HCEC 1CT (cell line): ENCODE measurements at regions not wholly inside any gene's neighbourhood (a gene's known extent, or its start where the extent isn't known, plus 50 kb on each side); places are given as distances from the start of the nearest gene placed in this dataset.
A peak's percentile ranks its signal among the peaks of the same experiment; 100 is the strongest.

Experiments used
- DNase-seq: peaks from one replicate; pipeline ENCODE4 v3.0.0-alpha.2; 2017

DNA sequence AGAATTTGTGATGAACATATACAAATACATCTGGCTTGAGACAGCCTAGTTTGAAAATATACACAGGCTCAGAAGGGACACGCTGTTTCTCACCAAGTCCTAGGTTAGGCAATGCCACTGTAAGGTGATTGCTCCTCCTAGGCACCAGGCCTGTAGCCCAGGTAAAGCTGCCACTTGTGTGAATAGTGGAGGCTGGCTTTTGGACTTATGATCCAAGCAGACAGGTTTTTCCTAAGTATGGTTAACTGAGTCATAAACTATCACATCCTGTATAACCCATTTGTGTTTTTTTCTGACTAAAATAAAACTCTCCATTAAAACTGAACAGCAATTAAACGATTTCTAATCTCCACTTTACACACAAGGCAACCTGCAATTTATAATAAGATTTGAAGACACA, 81.0 kb downstream of the SEMA4F start:
- DNase-seq, result peak; percentile 31

DNA sequence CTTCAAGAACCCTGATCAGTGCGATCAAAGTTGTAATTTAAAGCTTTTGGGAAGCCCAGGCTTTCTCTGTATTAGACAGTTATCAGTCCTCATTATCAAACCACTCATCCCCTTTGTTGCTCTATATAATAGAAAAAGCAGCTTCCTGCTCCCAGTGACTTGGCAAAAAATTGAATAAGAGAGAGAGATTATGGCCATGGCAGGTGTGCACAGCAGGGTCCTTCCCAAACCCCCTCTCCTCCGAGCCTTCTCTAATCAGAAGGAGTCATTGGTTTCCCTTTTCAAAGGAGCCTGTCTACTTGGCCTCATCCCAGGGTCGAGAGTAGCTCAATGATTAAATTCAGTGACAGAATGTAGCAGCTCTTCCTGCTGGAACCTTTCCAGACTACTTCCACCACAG, 81.5 kb downstream of the SEMA4F start:
- no peak for DNase-seq

DNA sequence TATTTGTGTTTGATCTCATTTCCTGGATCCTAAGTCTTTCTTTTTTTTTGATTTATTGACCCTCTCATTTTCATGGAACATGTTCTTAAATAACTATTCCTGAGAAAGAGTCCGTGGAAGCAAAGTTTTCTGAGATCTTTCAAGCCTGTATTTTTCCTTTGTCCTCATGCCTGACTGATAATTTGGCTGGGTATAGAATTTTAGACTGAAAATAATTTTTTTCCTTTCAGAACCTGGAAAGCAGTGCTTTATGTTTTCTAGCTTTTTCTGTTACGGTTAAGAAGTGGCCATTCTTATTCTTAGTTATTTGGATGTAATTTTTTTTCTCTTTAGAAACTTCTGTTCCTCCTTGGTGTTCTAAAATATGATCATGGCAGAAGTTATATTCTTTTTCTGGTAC, 82.5 kb downstream of the SEMA4F start:
- DNase-seq, result no peak

DNA sequence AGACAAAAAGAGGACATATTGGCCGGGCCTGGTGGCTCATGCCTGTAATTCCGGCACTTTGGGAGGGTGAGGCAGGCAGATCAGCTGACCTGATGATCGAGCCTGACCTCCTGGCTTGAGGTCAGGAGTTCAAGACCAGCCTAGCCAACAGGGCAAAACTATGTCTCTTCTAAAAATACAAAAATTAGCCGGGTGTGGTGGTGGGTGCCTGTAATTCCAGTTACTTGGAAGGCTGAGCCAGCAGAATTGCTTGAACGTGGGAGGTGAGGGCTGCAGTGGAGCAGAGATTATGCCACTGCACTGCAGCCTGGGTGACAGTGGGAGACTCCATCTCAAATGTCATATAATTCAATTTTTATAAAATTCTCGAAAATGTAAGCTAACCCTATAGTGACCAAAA, 84.5 kb downstream of the SEMA4F start:
- no peak for DNase-seq

DNA sequence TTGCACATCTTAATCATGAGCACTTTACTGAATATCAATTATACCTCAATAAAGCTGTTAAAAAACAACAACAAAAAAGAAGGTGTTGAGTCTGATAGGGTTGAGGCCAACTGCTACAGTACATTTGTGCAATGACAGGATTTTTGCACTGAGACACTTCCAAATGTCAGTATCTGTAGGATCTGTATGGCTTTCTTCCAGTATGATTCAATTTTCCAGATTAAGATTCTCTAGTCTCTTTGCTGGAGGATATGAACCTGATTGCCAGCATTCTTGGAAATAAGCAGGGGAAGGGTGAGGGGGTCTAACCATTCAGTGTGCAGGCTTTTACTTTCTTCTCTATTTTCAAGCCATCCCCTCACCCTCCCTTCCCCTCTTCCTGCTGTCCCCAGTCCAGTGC, 85.1 kb downstream of the SEMA4F start:
- DNase-seq, result no peak

DNA sequence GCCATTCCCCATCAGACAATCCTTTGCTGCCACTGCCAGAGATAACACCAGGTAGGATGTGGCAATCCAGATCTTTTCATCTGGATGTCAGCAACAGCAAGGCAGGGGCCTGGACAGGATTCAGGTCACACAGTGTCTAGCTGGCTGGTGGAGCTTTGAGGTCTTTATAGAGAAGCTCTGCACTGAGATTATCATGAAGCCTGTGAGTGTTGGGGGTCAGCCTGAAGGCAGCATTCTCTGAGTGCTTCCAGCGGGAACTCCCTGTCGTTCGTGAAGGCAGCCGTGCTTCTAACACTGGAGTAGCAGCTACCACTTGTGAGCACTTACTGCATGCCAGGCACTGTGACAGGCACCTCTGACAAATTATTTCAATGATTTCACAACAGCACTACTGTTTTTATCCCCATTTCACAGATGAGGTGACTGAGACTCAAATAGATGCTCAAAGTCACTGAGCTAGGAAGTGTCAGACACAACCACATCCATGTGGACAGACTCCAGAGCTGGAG, 85.7 kb downstream of the SEMA4F start:
- DNase-seq, result no peak

DNA sequence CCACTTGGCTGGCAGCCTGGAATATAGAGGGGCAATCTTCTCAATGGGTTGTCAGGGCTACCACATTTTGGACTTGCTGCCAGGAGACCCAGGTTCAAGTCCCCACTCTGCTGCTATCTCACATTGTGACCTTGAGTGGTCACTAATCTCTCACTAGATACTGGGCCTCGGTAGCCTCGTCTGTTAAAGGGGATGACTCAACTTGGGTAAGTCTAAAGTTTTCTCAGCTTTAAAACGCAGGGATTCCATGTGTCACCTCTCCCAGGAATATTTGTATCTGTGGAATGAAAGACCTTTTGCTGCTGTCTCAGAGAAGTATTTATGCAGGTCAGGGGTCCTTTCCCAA, 86.3 kb downstream of the SEMA4F start:
- DNase-seq, result no peak

DNA sequence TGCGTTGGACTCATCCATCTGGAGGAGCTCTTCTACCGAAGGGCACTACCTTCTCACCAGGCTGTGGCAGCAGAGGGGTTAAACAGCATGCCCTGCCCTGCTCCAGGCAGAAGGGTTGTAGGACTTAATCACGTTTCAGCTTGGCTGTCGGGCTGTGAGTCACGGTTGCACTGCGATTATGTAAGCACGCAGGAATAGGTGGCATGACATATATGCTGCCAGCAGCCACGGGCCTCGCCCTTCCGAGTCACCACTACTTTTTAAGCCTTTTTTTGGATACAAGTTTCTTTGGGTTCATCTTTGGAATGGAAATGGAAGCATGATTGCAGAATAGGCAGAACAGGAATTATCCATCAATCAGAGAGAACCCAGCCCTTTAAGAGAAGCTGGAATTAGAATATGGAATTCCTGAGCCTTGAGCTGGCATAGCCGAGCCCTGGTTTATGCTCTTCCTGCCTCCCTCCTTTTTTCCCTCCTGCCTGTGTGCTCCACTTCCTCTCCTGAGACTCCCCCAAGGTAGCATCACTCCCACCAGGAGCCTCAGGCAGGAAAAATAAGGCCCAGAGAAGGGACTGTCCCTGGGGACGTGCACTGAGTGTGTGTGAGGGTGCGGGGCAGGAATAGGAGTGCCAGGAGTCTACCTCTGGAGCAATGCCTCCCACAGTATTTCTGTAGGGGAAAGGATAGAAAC, 86.8 kb downstream of the SEMA4F start:
- DNase-seq, result peak; percentile 95

DNA sequence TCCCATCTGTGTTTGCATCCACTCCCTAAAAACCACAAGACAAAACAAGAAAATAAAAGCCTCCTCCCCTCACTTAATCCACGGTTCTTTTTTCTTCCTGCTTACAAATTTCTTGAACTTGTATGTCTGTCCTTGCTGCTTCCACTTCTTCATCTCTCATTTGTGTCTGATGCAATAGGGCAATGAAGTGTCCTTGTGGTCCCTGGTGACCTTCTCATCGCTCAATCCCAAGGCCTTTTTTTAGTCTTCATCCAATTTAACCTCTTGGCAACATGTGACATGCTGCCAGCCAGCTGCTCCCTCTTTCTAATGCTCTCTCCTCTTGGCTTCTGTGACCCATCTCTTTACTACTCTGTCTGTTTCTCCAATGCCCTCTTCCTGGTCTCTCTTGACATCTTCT, 87.6 kb downstream of the SEMA4F start:
- DNase-seq, result no peak

DNA sequence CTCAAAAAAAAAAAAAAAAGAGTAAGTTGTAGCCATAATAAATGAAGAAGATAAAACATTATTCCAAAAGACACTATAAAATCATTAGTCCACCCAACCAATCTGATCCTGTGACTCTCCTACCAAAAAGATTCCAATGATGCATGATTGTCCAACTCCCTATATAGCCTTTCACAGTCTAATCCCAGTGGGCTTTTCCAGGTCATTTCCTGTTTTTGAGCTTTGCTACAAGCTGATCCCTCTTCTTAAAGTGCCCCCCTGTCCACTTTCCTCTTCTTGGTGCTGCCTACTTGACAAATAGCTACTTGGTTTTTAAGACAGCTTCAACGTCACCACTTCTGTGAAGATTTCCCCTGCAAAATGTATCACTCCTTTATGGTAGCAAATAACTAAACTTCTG, 88.4 kb downstream of the SEMA4F start:
- DNase-seq, result no peak

DNA sequence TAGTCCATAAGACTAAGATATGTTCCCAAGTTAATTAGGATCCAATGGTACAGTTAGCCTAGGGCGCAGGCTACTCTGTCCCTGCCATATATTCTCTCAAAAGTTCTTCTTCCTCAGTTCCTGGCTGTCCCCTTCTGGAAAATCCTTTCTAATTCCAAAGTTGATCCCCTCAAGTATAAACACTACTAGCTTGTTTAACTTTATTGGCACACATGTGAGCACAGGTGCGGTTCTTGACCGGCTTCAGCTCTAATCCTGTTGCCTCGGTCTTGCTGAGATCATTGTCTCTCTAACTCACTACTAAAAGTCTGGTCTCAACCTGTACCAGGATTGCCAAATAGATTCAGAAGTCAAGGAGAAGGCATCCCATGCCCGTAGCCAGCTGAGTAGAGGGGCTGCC, 89.0 kb downstream of the SEMA4F start:
- no peak for DNase-seq

DNA sequence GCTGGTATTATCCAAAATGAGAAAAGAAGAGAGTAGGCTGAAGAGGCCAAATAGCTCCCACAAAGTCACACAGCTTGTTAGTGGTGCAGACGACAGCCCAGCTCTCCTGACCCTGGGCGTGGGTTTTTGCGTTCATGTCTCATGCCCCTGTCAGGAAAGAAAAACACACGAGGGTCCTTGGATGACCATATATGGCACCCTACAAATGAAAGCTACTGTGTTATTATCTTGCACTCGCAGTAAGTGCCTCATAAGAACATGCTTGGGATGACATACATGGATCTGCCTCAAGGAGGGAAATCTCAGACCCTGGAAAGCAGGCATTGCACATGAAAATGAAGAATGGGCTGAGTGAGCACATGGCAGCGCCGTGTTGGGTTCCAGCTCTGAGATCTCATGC, 89.7 kb downstream of the SEMA4F start:
- DNase-seq, result no peak

- no peak for DNase-seq
Observed at GRCh38 chr2:74744731-74745515, 89.0 kb upstream of the HK2 start.

DNA sequence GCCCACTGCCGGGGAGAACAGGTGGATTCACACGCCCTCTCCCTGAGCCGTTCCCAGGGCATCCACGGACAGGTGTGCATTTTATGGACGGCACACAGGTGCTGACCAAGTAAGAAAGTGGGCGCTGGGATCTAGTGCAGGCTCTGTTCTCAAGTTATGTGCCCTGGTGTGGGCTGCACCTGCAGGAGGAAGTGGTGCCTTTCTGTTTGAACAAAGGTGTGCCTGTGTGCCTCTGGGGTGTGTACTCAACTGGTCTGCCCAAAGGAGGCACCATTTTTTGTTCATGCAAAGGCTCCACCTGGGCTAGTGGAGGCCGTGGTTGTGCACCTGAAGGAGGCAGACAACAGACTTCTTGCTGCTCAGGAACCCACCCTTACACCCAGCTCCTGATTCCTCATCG, 88.2 kb upstream of the HK2 start:
- DNase-seq, result no peak

DNA sequence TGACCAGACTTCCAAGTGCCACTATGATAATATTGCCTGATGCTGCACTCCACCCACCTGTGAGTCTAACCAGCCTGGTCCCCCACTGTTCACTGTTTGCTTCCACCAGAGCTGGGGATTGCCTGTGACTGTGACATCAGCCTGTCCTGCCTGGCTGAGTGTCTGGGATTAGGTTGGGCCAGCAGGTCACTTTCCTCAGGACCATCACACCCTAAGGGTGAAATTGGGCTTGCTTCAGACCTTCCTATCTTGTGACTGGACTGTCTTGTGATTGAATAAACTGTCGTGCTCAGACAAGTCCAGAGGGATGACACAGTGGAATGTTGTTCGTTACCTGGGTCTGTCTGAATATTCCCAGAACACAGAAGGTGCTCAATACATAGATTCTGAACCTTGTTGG, 87.4 kb upstream of the HK2 start:
- no peak for DNase-seq

- DNase-seq, result peak; percentile 90
Observed at GRCh38 chr2:74747411-74748080, 86.4 kb upstream of the HK2 start.

DNA sequence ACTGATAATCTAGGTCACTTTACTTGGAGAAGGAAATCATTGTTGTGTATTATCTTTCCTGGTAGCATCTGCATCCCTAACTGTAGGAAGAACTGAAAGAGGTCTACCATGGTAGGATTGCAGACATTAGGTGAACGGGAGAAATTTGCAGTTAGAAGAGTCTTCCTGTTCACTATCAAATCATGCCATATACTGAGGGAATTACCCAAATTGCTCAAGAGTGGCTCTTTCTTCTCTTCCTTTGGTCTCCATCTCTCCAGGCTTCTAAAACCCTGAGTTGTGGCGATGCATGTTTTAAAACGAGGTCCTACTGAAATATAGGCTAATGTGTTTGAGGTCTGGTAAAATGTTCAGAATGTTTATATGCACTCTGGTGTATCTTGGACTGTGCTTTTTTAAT, 85.3 kb upstream of the HK2 start:
- no peak for DNase-seq

GRCh38 chr2:74749432-74749831, 84.5 kb upstream of the HK2 start:
- no peak for DNase-seq

GRCh38 chr2:74751981-74752851, 81.7 kb upstream of the HK2 start:
- DNase-seq, result no peak

DNA sequence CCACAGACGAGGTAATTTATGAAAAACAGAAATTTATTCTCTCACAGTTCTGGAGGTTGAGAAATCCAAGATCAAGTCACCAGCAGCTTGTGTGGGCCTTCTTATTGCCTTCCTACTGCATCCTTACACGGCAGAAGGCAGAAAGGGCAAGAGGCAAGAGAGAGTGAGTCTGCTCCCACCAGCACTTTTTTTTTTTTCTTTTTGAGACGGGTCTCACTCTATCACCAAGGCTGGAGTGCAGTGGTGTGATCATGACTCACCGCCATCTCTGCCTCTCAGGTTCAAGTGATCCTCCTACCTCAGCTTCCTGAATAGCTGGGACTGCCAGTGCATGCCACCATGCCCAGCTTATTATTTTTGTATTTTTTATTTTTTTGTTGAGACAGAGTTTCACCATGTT, 78.5 kb upstream of the HK2 start:
- no peak for DNase-seq

- no peak for DNase-seq
Observed at GRCh38 chr2:74756356-74756890, 77.5 kb upstream of the HK2 start.

- DNase-seq, result peak; percentile 77
Observed at GRCh38 chr2:74759986-74760385, 73.9 kb upstream of the HK2 start.
